Uterus (tissue), 2 donors: ENCODE measurements at regions not wholly inside any gene's neighbourhood (a gene's known extent, or its start where the extent isn't known, plus 50 kb on each side); places are given as distances from the start of the nearest gene placed in this dataset.

Experiments
- POLR2A ChIP-seq, 2 donors: fragments of 450-650 bp; IDR thresholded peaks; one replicate each; pipeline ENCODE4 v1.6.1; 2016; ENCODE audit warnings: antibody characterized with exemption in 2 of 2, mild to moderate bottlenecking in 1 of 2, moderate library complexity in 1 of 2
- TF ChIP-seq, protein P1 (sequence below), 4 experiments: fragments of 200-600 bp in 2 of 4; fragments of 450-650 bp in 2 of 4; sonication (generic) in 2 of 4; IDR thresholded peaks; one replicate each; pipeline ENCODE4 v1.5.1; 2016 to 2019; ENCODE audit warnings: antibody characterized with exemption in 4 of 4, mild to moderate bottlenecking in 2 of 4, moderate library complexity in 1 of 4

DNA sequence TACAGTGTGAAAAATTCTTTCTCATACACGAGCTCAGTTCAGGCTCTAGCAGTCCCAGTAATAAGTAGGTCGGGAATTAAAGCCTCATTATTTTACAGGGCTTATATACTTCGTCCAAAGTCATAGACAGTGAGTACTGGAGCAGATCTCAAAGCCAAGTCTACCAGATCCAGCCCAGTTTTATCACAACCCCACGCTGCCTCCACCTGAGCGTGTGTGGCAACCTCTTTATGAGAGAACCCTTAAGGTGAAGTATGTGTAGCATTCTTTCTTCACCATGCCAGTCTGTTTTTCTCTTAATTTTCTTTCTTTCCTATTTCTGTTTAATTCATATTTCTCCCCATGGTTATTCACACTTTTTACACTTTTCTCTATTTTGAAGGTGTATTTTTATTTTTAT lies 574.6 kb upstream of the ARPP21 start:
- TF ChIP-seq, protein P1, sequence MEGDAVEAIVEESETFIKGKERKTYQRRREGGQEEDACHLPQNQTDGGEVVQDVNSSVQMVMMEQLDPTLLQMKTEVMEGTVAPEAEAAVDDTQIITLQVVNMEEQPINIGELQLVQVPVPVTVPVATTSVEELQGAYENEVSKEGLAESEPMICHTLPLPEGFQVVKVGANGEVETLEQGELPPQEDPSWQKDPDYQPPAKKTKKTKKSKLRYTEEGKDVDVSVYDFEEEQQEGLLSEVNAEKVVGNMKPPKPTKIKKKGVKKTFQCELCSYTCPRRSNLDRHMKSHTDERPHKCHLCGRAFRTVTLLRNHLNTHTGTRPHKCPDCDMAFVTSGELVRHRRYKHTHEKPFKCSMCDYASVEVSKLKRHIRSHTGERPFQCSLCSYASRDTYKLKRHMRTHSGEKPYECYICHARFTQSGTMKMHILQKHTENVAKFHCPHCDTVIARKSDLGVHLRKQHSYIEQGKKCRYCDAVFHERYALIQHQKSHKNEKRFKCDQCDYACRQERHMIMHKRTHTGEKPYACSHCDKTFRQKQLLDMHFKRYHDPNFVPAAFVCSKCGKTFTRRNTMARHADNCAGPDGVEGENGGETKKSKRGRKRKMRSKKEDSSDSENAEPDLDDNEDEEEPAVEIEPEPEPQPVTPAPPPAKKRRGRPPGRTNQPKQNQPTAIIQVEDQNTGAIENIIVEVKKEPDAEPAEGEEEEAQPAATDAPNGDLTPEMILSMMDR (IDR thresholded peaks at IDR 0.05): no peak
- no peak for TF ChIP-seq POLR2A (IDR thresholded peaks at IDR 0.05)
